ENCODE measurements at regions not wholly inside any gene's neighbourhood (a gene's known extent, or its start where the extent isn't known, plus 50 kb on each side); places are given as distances from the start of the nearest gene placed in this dataset.

DNA sequence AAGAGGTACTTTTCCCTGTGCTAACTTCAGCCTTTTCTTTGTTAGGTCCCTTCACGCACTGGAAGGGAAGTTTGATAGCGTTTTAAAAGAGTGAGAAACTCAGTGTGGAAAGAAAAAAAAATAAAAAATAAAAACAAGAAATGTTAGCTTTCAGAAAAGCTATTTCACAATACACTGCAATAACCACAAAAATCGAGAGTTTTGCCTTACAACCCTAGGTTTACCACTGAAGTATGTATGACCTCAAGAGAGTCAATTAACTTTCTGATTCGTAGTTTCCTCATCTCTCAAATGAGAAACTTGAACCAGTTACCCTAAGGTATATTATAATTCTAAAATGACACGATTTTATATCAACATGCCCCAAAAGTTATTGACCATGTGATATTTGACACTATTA is 93.9 kb upstream of the JADE1 start:
- DNase-seq (no peak), ATAC-seq (replicated peaks in 1 of 2) (no peak)
- Mint-ChIP-seq H3K36me3 (ENCODE audit: insufficient read depth in 2 of 2) (no peaks in the 10 kb centered on the region), H3K4me1 (ENCODE audit: low read depth) (no peaks in the 10 kb centered on the region), H3K4me3 (no peak overlapping the region), H3K27ac (no peak overlapping the region), H3K27me3 (ENCODE audit: low read depth) (no peaks in the 10 kb centered on the region), H3K9me3 (no peaks in the 10 kb centered on the region)

DNA sequence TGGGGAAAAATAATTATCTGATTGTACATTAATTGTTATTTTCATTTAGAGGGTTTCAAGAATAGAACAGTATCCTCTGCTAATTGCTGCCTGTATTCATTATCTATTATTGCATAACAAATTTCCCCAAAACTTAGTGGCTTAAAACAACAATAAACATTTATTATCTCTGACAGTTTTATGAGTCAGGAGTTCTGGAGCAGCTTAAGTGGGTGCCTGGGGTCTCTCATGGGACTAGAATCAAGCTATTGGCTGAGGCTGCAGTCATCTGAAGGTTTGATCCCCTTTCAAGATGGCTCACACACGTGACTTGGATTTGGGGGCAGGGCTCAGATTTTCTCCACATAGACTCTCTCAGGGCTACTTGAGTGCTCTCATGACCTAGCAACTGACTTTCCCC is 98.1 kb upstream of the JADE1 start:
- Mint-ChIP-seq H3K9me3 (no peaks in the 10 kb centered on the region), H3K27me3 (ENCODE audit: low read depth) (no peaks in the 10 kb centered on the region), H3K4me1 (ENCODE audit: low read depth) (peaks cover 15% of the 10 kb centered on the region), H3K27ac (no peak overlapping the region), H3K36me3 (ENCODE audit: insufficient read depth in 2 of 2) (no peaks in the 10 kb centered on the region), H3K4me3 (no peak overlapping the region)
- no peak for ATAC-seq (replicated peaks in 1 of 2)
- no peak for DNase-seq

DNA sequence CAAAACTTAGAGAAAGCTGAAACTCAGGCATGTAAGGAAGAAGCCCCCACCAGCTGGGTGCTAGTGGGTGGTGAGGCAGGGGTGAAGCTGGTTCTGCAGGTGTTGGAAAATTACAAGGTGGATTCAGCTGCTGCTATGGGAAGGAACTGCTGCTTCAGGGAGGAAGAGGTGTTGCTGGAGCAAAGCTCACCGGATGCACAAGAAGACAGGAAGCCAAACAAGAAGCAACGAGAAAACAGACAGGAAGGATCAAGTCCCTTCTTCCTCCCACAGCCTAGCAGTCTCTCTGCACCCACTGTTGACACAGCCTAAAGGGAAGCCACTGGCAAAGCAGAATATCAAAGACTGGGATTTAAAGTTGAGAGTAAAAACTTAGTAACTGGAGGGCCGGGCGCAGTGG is 100.2 kb upstream of the JADE1 start:
- Mint-ChIP-seq H3K4me1 (ENCODE audit: low read depth) (peaks cover 15% of the 10 kb centered on the region), H3K27me3 (ENCODE audit: low read depth) (no peaks in the 10 kb centered on the region), H3K9me3 (no peaks in the 10 kb centered on the region), H3K27ac (peak overlapping the region; percentile 67), H3K36me3 (ENCODE audit: insufficient read depth in 2 of 2) (no peaks in the 10 kb centered on the region), H3K4me3 (peak overlapping the region in 1 of 2 donors; percentile 50)
- DNase-seq = no peak
- no peak for ATAC-seq (replicated peaks in 1 of 2)

DNA sequence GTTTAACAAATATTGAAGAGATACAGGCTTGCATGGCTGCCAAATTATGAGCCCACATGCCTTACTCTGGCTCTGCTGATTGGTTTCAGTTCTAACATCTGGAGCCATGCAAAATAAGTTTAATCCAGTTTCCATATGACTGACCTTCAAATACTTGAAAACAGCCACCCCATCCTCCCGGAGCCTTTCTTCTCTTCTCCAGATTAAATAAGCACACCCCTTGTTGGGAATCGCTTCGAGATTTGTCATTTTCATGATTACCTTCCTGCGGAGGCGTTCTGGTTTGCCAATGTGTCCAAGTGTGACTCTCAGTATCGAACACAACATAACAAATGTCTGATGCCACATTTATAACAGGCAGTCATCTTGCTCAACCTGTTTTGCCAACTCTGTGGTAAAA is 101.6 kb upstream of the JADE1 start:
- no peak overlapping the region for H3K27ac Mint-ChIP-seq
- H3K4me1 Mint-ChIP-seq (ENCODE audit: low read depth) = peaks cover 15% of the 10 kb centered on the region
- H3K4me3 Mint-ChIP-seq = no peak overlapping the region
- ATAC-seq (replicated peaks in 1 of 2) (no peak), DNase-seq (no peak)
- no peaks in the 10 kb centered on the region for H3K9me3 Mint-ChIP-seq
- no peaks in the 10 kb centered on the region for H3K27me3 Mint-ChIP-seq (ENCODE audit: low read depth)
- no peaks in the 10 kb centered on the region for H3K36me3 Mint-ChIP-seq (ENCODE audit: insufficient read depth in 2 of 2)

DNA sequence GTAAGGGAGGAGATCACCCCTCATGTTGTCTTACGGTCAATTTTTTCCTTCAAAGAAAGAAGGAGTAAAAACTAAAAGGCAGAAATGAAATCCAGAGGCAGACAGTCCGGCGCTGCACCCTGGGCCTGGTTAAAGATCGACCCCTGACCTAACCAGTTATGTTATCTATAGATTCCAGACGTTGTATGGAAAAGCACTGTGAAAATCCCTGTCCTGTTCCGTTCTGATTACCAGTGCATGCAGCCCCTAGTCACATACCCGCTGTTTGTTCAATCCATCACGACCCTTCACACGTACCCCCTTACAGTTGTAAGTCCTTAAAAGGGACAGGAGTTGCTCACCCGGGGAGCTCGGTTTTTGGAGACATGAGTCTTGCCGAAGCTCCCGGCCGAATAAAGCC is 105.6 kb upstream of the JADE1 start:
- DNase-seq (no peak), ATAC-seq (replicated peaks in 1 of 2) (no peak)
- no peaks in the 10 kb centered on the region for H3K27me3 Mint-ChIP-seq (ENCODE audit: low read depth)
- H3K4me3 Mint-ChIP-seq = no peak overlapping the region
- H3K9me3 Mint-ChIP-seq = no peaks in the 10 kb centered on the region
- peaks cover 7% of the 10 kb centered on the region for H3K4me1 Mint-ChIP-seq (ENCODE audit: low read depth)
- no peak overlapping the region for H3K27ac Mint-ChIP-seq
- no peaks in the 10 kb centered on the region for H3K36me3 Mint-ChIP-seq (ENCODE audit: insufficient read depth in 2 of 2)

DNA sequence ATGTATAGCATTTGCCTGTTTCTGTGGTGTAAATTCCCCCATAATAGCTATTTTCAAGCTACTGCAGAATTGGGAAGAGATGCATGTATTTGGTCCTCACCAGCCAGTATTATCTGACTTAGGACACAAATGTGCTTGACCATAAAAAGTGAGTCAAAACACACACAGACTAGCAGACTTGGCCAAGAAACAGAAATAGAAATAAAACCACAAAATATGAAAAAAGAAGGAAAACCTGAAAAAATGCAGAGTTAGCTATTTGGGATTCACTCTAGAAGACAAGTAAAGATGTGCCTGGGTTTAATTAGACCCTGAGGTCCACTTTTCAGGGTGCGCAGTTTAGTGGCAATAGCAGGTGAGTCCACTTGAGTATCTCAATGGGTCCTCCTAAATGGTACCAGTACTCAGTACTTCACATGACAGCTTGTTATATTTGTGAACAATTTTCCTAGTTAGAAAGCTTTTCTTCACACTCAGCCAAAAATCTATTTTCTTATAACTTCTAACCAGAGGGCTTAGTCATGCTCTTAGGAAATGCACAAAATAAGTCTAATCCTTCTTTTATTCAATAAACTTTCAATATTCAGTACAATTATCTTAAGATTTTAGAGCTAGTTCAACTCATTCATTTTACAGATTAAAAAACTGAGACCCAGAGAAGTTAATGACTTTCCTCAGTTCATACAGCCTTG is 108.7 kb upstream of the JADE1 start:
- ATAC-seq (replicated peaks in 1 of 2) (no peak), DNase-seq (no peak)
- Mint-ChIP-seq H3K4me3 (no peak overlapping the region), H3K36me3 (ENCODE audit: insufficient read depth in 2 of 2) (no peaks in the 10 kb centered on the region), H3K9me3 (no peaks in the 10 kb centered on the region), H3K27ac (no peak overlapping the region), H3K4me1 (ENCODE audit: low read depth) (no peaks in the 10 kb centered on the region), H3K27me3 (ENCODE audit: low read depth) (no peaks in the 10 kb centered on the region)

DNA sequence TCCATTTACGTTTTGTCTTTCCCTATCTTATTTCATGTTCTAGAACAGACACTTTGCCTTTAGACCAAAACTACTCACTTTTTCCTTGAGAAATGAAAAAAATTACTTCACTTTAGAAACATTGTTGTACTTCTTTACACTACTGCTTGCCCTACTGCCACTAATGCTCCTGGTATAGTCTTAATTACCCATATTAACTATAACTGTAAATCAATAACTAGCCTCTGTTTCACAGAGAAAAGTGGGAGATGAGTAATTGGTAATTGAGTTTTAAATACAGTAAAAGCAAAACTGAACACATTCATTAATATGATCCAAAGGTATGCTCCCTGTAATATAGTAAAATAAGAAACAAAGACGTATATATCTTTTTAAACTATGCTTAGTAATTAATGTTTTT is 111.1 kb upstream of the JADE1 start:
- H3K27me3 Mint-ChIP-seq (ENCODE audit: low read depth) = no peaks in the 10 kb centered on the region
- no peaks in the 10 kb centered on the region for H3K36me3 Mint-ChIP-seq (ENCODE audit: insufficient read depth in 2 of 2)
- DNase-seq (no peak), ATAC-seq (replicated peaks in 1 of 2) (no peak)
- no peak overlapping the region for H3K27ac Mint-ChIP-seq
- H3K4me1 Mint-ChIP-seq (ENCODE audit: low read depth) = no peaks in the 10 kb centered on the region
- H3K9me3 Mint-ChIP-seq = peaks cover 0 to 2% of the 10 kb centered on the region in 2 donors
- H3K4me3 Mint-ChIP-seq = no peak overlapping the region

DNA sequence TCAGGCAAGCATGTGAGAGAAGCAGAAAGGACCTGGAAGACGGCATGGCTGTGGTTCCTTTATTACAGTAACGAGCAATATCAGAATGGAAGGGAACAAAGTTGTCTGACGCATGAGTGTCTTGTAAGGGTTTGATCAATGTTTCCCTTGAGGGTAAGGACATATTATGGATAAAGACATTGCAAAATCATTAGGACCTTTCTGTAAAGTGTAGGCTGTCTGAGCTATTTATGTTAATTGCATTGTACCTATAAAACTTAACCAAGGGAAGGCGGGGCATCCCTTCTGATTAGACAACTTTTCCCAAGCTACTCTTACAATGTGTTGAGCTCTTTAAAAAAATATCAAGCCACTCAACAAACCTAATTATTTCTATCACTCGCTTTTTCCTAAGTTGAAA is 112.2 kb upstream of the JADE1 start:
- Mint-ChIP-seq H3K27me3 (ENCODE audit: low read depth) (no peaks in the 10 kb centered on the region), H3K9me3 (peaks cover 0 to 2% of the 10 kb centered on the region in 2 donors), H3K36me3 (ENCODE audit: insufficient read depth in 2 of 2) (no peaks in the 10 kb centered on the region)

DNA sequence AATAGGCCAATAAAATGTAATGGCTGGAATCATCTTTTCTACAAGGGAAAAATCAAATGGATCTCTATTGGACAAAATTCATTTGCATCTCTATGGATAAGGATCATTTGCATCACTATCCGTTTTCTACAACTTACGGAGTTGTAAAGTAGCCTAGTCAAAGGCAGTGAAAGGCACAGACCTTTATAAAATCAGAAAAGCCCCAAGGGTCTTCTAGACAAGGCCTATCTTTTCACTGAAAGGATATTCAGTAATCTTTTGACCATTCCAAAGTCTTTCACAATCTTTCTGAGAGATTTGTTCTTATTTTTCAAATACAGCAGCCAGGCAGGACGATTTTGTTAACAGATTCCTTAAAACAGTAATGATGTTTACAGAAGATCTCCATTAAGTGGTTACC is 119.5 kb upstream of the JADE1 start:
- DNase-seq = no peak
- H3K4me3 Mint-ChIP-seq = no peak overlapping the region
- H3K9me3 Mint-ChIP-seq = peaks cover 0 to 2% of the 10 kb centered on the region in 2 donors
- H3K27me3 Mint-ChIP-seq (ENCODE audit: low read depth) = no peaks in the 10 kb centered on the region
- ATAC-seq (replicated peaks in 1 of 2) = no peak
- no peak overlapping the region for H3K27ac Mint-ChIP-seq
- no peaks in the 10 kb centered on the region for H3K4me1 Mint-ChIP-seq (ENCODE audit: low read depth)
- no peaks in the 10 kb centered on the region for H3K36me3 Mint-ChIP-seq (ENCODE audit: insufficient read depth in 2 of 2)

More for the DNA sequence above, 112.2 kb upstream of the JADE1 start:
- H3K4me3 Mint-ChIP-seq = no peak overlapping the region
- no peak overlapping the region for H3K27ac Mint-ChIP-seq
- H3K4me1 Mint-ChIP-seq (ENCODE audit: low read depth) = no peaks in the 10 kb centered on the region
- DNase-seq (no peak), ATAC-seq (replicated peaks in 1 of 2) (no peak)

DNA sequence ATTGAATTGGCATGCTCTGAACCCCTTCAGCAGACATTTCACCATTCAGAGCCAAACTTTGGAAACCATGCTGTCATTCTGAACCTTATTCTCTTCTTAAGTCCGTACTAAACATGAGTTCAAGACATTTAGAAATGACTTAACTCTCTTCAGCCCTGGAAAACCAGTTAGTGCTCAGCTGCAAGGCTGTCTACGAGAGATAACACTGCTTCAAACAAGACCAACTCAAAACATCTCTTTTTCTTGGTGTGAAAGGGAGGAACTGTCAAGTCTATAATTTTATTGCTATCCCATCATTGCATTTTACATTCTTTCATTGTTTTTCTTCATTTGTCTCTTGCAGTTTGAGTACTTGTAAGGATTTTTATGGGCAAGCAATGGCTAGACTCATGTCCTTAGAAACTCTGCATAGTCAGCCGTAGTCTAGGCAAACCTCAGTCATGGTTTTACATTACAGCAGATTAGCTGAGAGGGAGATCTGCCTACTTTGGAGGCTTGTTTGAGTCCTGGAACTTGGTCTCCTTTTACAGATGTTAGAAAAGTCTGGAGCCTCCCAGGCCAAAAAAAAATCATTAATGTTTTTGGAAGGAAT is 120.6 kb upstream of the JADE1 start:
- Mint-ChIP-seq H3K36me3 (ENCODE audit: insufficient read depth in 2 of 2) (no peaks in the 10 kb centered on the region), H3K4me1 (ENCODE audit: low read depth) (no peaks in the 10 kb centered on the region), H3K27ac (no peak overlapping the region), H3K9me3 (peaks cover 0 to 2% of the 10 kb centered on the region in 2 donors), H3K27me3 (ENCODE audit: low read depth) (no peaks in the 10 kb centered on the region), H3K4me3 (no peak overlapping the region)
- ATAC-seq (replicated peaks in 1 of 2) = no peak
- DNase-seq = no peak

DNA sequence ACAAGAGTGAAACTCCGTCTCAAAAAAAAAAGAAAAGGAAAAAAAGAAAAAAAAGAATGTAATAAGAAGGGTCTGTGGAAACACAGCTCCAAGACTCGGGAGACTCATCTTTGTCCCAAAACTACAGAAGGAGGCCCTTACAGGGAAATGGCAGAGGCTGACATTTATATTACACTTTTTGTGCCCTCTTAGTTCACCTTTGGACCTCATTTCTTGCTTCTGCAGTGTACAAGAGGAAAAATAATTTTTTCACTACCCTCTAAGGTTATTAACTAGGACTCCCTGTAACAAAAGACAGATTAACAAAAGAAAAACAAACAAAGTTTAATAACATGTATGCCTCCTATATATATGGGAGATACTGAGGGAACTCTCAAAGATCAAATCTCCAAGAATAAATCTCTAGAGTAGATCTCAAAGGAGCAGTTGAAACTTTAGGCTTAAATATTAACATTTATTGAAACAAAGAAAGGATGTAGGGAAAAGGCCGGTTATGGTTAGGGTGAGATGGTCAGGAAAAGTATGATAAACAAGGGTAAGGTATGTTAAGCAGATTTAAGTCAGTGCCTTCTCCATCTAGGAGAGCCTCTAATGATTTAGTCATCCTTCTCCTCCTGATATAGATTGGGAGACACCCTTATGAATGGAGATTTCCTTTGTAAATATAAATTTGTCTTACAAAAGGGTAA is 121.3 kb upstream of the JADE1 start:
- Mint-ChIP-seq H3K27ac (no peak overlapping the region), H3K4me1 (ENCODE audit: low read depth) (no peaks in the 10 kb centered on the region), H3K4me3 (no peak overlapping the region), H3K9me3 (no peaks in the 10 kb centered on the region), H3K36me3 (ENCODE audit: insufficient read depth in 2 of 2) (no peaks in the 10 kb centered on the region), H3K27me3 (ENCODE audit: low read depth) (no peaks in the 10 kb centered on the region)
- ATAC-seq (replicated peaks in 1 of 2) = no peak
- DNase-seq = no peak

DNA sequence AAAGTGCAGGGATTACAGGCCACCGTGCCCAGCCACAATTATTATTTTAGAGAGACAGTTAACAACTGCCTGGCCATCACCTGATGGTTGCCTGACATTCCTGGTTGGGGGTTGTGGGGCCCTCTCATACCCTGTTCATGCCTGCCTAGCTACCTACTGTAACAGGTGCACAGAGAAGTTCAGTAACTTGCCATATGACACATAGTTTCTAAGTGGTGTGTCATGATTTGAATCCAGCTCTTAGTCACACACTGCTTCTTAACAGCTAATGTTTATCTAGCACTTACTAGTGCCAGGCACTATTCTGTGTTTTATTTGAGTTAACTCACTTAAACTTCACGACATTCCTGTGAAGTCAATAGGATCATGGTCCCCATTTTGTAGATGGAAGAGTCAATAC is 122.7 kb upstream of the JADE1 start:
- Mint-ChIP-seq H3K36me3 (ENCODE audit: insufficient read depth in 2 of 2) (no peaks in the 10 kb centered on the region), H3K27ac (no peak overlapping the region), H3K27me3 (ENCODE audit: low read depth) (no peaks in the 10 kb centered on the region), H3K9me3 (no peaks in the 10 kb centered on the region), H3K4me1 (ENCODE audit: low read depth) (no peaks in the 10 kb centered on the region), H3K4me3 (no peak overlapping the region)
- DNase-seq (no peak), ATAC-seq (replicated peaks in 1 of 2) (peak; percentile 34 to 52)

DNA sequence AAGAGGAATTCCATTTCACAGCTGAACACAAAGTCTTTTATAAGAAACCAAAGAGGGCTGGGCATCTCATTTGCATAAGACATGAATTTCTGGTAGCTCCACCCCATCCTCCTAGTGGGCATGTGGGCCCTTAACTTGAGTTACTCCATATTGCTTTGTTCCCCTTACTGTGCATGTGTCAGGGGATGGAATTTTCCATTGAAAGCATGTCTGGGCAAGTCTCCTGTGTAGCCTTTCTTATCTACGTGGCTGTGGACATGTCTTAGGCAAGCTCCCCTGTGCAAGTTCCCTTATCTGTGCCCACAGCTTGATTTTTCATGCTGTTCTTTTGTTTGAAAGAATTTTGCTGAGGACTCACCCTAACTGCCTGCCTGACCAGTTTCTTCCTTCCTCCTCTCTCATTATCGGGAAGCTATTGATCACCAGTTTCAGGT is 123.5 kb upstream of the JADE1 start:
- no peak overlapping the region for H3K27ac Mint-ChIP-seq
- no peaks in the 10 kb centered on the region for H3K9me3 Mint-ChIP-seq
- H3K27me3 Mint-ChIP-seq (ENCODE audit: low read depth) = no peaks in the 10 kb centered on the region
- no peak for ATAC-seq (replicated peaks in 1 of 2)
- DNase-seq = no peak
- no peaks in the 10 kb centered on the region for H3K36me3 Mint-ChIP-seq (ENCODE audit: insufficient read depth in 2 of 2)
- no peak overlapping the region for H3K4me3 Mint-ChIP-seq
- no peaks in the 10 kb centered on the region for H3K4me1 Mint-ChIP-seq (ENCODE audit: low read depth)
